HEK293 (cell line): ENCODE measurements at regions not wholly inside any gene's neighbourhood (a gene's known extent, or its start where the extent isn't known, plus 50 kb on each side); places are given as distances from the start of the nearest gene placed in this dataset.

ENCODE experiments used
- KLF9 ChIP-seq: fragments of 450-650 bp; formaldehyde crosslinking; IDR thresholded peaks from 2 replicates; pipeline ENCODE4 v1.5.1; 2016; ENCODE audit warnings: missing biosample characterization, missing genetic modification characterization, low read depth
- MYNN ChIP-seq: fragments of 450-650 bp; formaldehyde crosslinking; IDR thresholded peaks from 2 replicates; pipeline ENCODE4 v1.5.1; 2016; ENCODE audit warnings: missing biosample characterization, missing genetic modification characterization, borderline replicate concordance
- RBAK ChIP-seq: fragments of 450-650 bp; formaldehyde crosslinking; IDR thresholded peaks from 2 replicates; pipeline ENCODE4 v1.5.1; 2016; ENCODE audit warnings: missing biosample characterization, missing genetic modification characterization
- TRIM28 ChIP-seq: IDR thresholded peaks from 2 replicates; pipeline ENCODE4 v1.6.1; 2011; ENCODE audit warnings: low read length, control low read depth, borderline replicate concordance
- ZBTB48 ChIP-seq: fragments of 450-650 bp; formaldehyde crosslinking; IDR thresholded peaks from 2 replicates; pipeline ENCODE4 v1.5.1; 2016; ENCODE audit warnings: missing biosample characterization, missing genetic modification characterization
- ZNF121 ChIP-seq: fragments of 450-650 bp; formaldehyde crosslinking; IDR thresholded peaks from 2 replicates; pipeline ENCODE4 v1.5.1; 2016; ENCODE audit warnings: missing biosample characterization, missing genetic modification characterization
- ZNF174 ChIP-seq: fragments of 450-650 bp; formaldehyde crosslinking; IDR thresholded peaks from 2 replicates; pipeline ENCODE4 v1.5.0; 2017; ENCODE audit warnings: missing biosample characterization, mild to moderate bottlenecking, missing genetic modification characterization
- ZNF24 ChIP-seq: fragments of 450-650 bp; formaldehyde crosslinking; IDR thresholded peaks from 2 replicates; pipeline ENCODE4 v1.5.1; 2016; ENCODE audit warnings: missing biosample characterization, missing genetic modification characterization
- ZNF501 ChIP-seq: fragments of 450-650 bp; formaldehyde crosslinking; IDR thresholded peaks from 2 replicates; pipeline ENCODE4 v1.5.1; 2016; ENCODE audit warnings: missing biosample characterization, missing genetic modification characterization
- ZNF660 ChIP-seq: fragments of 450-650 bp; IDR thresholded peaks from 2 replicates; pipeline ENCODE4 v1.5.1; 2018; ENCODE audit warnings: missing biosample characterization, mild to moderate bottlenecking, missing genetic modification characterization
- ZNF76 ChIP-seq: fragments of 450-650 bp; formaldehyde crosslinking; IDR thresholded peaks from 2 replicates; pipeline ENCODE4; 2016; ENCODE audit warnings: low read depth, missing biosample characterization, missing genetic modification characterization, borderline replicate concordance
- TF ChIP-seq, protein P1 (sequence below): fragments of 450-650 bp; formaldehyde crosslinking; IDR thresholded peaks from 2 replicates; pipeline ENCODE4 v1.5.1; 2016; ENCODE audit warnings: missing biosample characterization, missing genetic modification characterization
- TF ChIP-seq, protein P2 (sequence below): fragments of 450-650 bp; formaldehyde crosslinking; IDR thresholded peaks from 2 replicates; pipeline ENCODE4 v1.5.1; 2016; ENCODE audit warnings: missing biosample characterization, missing genetic modification characterization
- TF ChIP-seq, protein P3 (sequence below): fragments of 450-650 bp; formaldehyde crosslinking; IDR thresholded peaks from 2 replicates; pipeline ENCODE4 v1.5.1; 2017; ENCODE audit warnings: missing biosample characterization, missing genetic modification characterization

DNA sequence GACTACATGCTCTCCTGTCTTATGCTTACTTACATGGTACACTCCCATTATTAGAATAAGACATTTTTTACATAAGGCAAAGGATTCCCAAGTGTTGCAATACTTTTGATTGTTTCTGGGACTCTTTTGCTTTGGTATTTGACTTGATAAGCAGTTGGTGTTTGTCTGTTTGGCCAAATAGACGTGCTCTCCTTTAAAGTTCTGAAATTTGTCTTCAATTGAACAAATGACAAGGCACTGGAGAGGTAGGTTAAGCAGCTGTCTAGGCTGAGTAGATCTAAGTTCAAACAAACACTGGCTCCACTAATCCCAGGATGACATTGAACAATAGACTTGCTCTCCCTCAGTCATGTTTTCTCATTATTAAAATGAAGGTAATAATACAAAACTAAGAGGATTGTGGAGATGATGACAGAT is 430.5 kb downstream of the STK39 start:
- TF ChIP-seq RBAK = no peak
- TF ChIP-seq ZNF660 (tag by site-specific recombination) = no peak
- TF ChIP-seq ZNF76 = no peak
- TF ChIP-seq, protein P1, sequence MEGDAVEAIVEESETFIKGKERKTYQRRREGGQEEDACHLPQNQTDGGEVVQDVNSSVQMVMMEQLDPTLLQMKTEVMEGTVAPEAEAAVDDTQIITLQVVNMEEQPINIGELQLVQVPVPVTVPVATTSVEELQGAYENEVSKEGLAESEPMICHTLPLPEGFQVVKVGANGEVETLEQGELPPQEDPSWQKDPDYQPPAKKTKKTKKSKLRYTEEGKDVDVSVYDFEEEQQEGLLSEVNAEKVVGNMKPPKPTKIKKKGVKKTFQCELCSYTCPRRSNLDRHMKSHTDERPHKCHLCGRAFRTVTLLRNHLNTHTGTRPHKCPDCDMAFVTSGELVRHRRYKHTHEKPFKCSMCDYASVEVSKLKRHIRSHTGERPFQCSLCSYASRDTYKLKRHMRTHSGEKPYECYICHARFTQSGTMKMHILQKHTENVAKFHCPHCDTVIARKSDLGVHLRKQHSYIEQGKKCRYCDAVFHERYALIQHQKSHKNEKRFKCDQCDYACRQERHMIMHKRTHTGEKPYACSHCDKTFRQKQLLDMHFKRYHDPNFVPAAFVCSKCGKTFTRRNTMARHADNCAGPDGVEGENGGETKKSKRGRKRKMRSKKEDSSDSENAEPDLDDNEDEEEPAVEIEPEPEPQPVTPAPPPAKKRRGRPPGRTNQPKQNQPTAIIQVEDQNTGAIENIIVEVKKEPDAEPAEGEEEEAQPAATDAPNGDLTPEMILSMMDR (tag by site-specific recombination) = no peak
- TF ChIP-seq ZNF24 (tag by site-specific recombination) = no peak
- TF ChIP-seq, protein P2, sequence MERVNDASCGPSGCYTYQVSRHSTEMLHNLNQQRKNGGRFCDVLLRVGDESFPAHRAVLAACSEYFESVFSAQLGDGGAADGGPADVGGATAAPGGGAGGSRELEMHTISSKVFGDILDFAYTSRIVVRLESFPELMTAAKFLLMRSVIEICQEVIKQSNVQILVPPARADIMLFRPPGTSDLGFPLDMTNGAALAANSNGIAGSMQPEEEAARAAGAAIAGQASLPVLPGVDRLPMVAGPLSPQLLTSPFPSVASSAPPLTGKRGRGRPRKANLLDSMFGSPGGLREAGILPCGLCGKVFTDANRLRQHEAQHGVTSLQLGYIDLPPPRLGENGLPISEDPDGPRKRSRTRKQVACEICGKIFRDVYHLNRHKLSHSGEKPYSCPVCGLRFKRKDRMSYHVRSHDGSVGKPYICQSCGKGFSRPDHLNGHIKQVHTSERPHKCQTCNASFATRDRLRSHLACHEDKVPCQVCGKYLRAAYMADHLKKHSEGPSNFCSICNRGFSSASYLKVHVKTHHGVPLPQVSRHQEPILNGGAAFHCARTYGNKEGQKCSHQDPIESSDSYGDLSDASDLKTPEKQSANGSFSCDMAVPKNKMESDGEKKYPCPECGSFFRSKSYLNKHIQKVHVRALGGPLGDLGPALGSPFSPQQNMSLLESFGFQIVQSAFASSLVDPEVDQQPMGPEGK = no peak
- TF ChIP-seq MYNN (tag by site-specific recombination) = no peak
- TF ChIP-seq, protein P3, sequence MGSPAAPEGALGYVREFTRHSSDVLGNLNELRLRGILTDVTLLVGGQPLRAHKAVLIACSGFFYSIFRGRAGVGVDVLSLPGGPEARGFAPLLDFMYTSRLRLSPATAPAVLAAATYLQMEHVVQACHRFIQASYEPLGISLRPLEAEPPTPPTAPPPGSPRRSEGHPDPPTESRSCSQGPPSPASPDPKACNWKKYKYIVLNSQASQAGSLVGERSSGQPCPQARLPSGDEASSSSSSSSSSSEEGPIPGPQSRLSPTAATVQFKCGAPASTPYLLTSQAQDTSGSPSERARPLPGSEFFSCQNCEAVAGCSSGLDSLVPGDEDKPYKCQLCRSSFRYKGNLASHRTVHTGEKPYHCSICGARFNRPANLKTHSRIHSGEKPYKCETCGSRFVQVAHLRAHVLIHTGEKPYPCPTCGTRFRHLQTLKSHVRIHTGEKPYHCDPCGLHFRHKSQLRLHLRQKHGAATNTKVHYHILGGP (tag by site-specific recombination) = no peak
- no peak for TF ChIP-seq ZNF174
- no peak for TF ChIP-seq ZNF501 (tag by site-specific recombination)
- TF ChIP-seq ZBTB48 = no peak
- no peak for TF ChIP-seq KLF9 (tag by site-specific recombination)
- no peak for TF ChIP-seq TRIM28
- no peak for TF ChIP-seq ZNF121
